Tibial nerve (tissue), 4 donors: ENCODE measurements at regions not wholly inside any gene's neighbourhood (a gene's known extent, or its start where the extent isn't known, plus 50 kb on each side); places are given as distances from the start of the nearest gene placed in this dataset.

Experiments
- DNase-seq, 2 donors: peaks; one replicate each; pipeline ENCODE4 v3.0.0-alpha.2; 2019; ENCODE audit warnings: low spot score in 2 of 2
- H3K27ac ChIP-seq, 4 donors: fragments of 200-600 bp; sonication (generic) in 3 of 4; one replicate each; pipeline ENCODE4 v1.5.1; 2017 to 2019; ENCODE audit warnings: mild to moderate bottlenecking in 1 of 4
- H3K27me3 ChIP-seq, 2 donors: fragments of 200-600 bp; sonication (generic) in 1 of 2; one replicate each; pipeline versions ENCODE4 v1.5.1 to v1.6.0; 2017 to 2019
- H3K36me3 ChIP-seq, 3 donors: fragments of 200-600 bp; sonication (generic); one replicate each; pipeline ENCODE4 v1.5.1; 2018 to 2019
- H3K4me1 ChIP-seq, 4 donors: fragments of 200-600 bp; sonication (generic) in 3 of 4; one replicate each; pipeline ENCODE4 v1.5.1; 2017 to 2019
- H3K4me3 ChIP-seq, 4 donors: fragments of 200-600 bp; sonication (generic) in 3 of 4; one replicate each; pipeline ENCODE4 v1.5.1; 2017 to 2019; ENCODE audit warnings: mild to moderate bottlenecking in 1 of 4, moderate library complexity in 1 of 4
- H3K9me3 ChIP-seq, 4 donors: fragments of 200-600 bp; sonication (generic) in 3 of 4; one replicate each; pipeline ENCODE4 v1.5.1; 2017 to 2019
- CTCF ChIP-seq, 5 experiments: fragments of 200-600 bp in 3 of 5; fragments of 450-650 bp in 2 of 5; sonication (generic) in 3 of 5; IDR thresholded peaks; one replicate each; pipeline ENCODE4 v1.5.1; 2016 to 2019; ENCODE audit warnings: antibody characterized with exemption in 5 of 5, mild to moderate bottlenecking in 3 of 5, moderate library complexity in 2 of 5
- EP300 ChIP-seq, 2 donors: sonication (generic); formaldehyde crosslinking; IDR thresholded peaks; one replicate each; pipeline ENCODE4 v1.6.1; 2017; ENCODE audit warnings: antibody characterized with exemption in 2 of 2, mild to moderate bottlenecking in 1 of 2
- POLR2A ChIP-seq, 2 donors: fragments of 450-650 bp; IDR thresholded peaks; one replicate each; pipeline ENCODE4 v1.6.1; 2017; ENCODE audit warnings: antibody characterized with exemption in 2 of 2, mild to moderate bottlenecking in 2 of 2, moderate library complexity in 2 of 2
- WGBS, 2 donors: methylation state at CpG; one replicate each; pipeline ENCODE4 v1.1.5; 2018; 5-methylcytosine and 5-hydroxymethylcytosine counted together

DNA sequence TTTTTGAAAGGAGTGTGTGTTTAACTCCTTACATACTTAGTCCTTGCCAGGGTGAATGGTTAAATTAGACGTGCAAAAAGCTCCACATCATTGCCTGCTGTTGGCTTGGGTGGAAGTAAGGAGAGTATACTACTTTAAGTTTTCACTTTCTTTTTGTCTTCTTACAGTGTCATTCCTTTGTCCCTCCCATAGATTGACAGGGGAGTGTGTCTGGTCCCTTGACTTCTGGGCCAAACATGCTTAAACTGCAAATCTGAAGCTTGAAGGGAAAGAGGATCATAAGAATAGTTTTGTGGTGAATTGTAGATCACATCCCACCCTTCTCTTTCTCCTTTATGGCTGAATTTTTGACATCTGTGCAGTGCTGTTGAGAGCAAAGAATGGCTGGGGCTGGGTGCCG lies 355.8 kb upstream of the C2CD4B start:
- no peaks in the 10 kb centered on the region for H3K27me3 ChIP-seq
- TF ChIP-seq POLR2A (IDR thresholded peaks at IDR 0.05) (no peak), CTCF (IDR thresholded peaks at IDR 0.05) (no peak), EP300 (IDR thresholded peaks at IDR 0.05) (no peak)
- 92 to 97% methylated on average over 2 of the region's 2 CpGs for WGBS, 2 donors
- no peaks in the 10 kb centered on the region for H3K4me1 ChIP-seq
- no peak overlapping the region for H3K4me3 ChIP-seq
- no peaks in the 10 kb centered on the region for H3K36me3 ChIP-seq
- no peaks in the 10 kb centered on the region for H3K9me3 ChIP-seq
- DNase-seq: no peak
- H3K27ac ChIP-seq: no peak overlapping the region

GRCh38 chr15:62521396-62521795 lies 356.3 kb upstream of the C2CD4B start:
- no peaks in the 10 kb centered on the region for H3K36me3 ChIP-seq
- H3K27ac ChIP-seq: no peak overlapping the region
- no peak for TF ChIP-seq POLR2A (IDR thresholded peaks at IDR 0.05)
- no peak for TF ChIP-seq CTCF (IDR thresholded peaks at IDR 0.05)
- TF ChIP-seq EP300 (IDR thresholded peaks at IDR 0.05): no peak
- H3K27me3 ChIP-seq: no peaks in the 10 kb centered on the region
- WGBS, 2 donors: 93 to 100% methylated on average over 2 of the region's 2 CpGs
- DNase-seq: no peak
- no peaks in the 10 kb centered on the region for H3K9me3 ChIP-seq
- H3K4me3 ChIP-seq: no peak overlapping the region
- no peaks in the 10 kb centered on the region for H3K4me1 ChIP-seq

DNA sequence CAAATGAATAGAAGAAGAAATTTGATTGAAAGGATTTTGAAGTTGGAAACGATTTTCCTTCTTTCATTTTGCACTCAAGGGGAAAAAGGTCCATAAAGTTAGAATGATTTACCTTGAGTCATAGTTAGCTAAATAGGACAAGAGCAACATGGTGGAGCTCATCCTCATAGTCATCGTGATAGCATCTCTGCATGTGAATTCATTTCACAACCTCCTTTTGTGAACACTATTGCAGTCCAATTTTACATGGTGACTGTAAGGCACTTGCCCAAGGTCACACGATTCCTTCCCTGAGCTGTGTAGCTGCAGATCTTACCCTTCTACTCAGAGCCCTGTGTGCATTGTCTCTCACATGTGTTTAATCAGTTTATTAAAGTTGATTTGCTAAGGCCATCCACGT lies 359.8 kb upstream of the C2CD4B start:
- Histone ChIP-seq H3K36me3 (no peaks in the 10 kb centered on the region), H3K9me3 (no peaks in the 10 kb centered on the region), H3K27me3 (no peaks in the 10 kb centered on the region), H3K4me1 (no peaks in the 10 kb centered on the region), H3K4me3 (no peak overlapping the region), H3K27ac (no peak overlapping the region)
- WGBS, 2 donors: 76 to 81% methylated on average over 4 of the region's 4 CpGs
- no peak for DNase-seq
- TF ChIP-seq POLR2A (IDR thresholded peaks at IDR 0.05) (no peak), EP300 (IDR thresholded peaks at IDR 0.05) (no peak), CTCF (IDR thresholded peaks at IDR 0.05) (no peak)

- H3K9me3 ChIP-seq: no peaks in the 10 kb centered on the region
- H3K27ac ChIP-seq: no peak overlapping the region
- H3K4me1 ChIP-seq: no peaks in the 10 kb centered on the region
- no peaks in the 10 kb centered on the region for H3K36me3 ChIP-seq
- H3K27me3 ChIP-seq: no peaks in the 10 kb centered on the region
- DNase-seq: no peak
- WGBS, 2 donors: 38 to 44% methylated on average over 2 of the region's 2 CpGs
- TF ChIP-seq EP300 (IDR thresholded peaks at IDR 0.05) (no peak), CTCF (IDR thresholded peaks at IDR 0.05) (no peak), POLR2A (IDR thresholded peaks at IDR 0.05) (no peak)
- H3K4me3 ChIP-seq: no peak overlapping the region
These were observed 362.3 kb upstream of the C2CD4B start for GRCh38 chr15:62527387-62527786.

DNA sequence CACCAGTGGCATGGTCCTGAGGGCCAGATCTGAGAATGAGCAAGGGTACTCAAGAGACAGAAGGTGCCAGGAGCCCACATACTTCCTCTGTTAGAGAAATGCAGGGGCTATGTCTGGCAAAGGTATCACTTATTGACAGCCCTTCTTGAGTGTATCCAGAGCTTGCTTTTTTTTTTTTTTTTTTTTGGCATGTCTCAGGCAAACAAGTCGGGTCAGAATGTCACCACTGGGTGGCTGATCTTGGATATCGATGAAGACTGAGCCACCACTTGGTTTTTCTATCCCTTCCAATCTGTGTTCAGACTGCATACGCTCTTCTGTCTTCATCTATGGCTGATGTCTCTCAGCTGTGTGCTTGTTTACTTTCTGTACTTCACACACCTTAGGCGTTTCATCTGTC lies 363.4 kb upstream of the C2CD4B start:
- TF ChIP-seq EP300 (IDR thresholded peaks at IDR 0.05): no peak
- TF ChIP-seq CTCF (IDR thresholded peaks at IDR 0.05): no peak
- TF ChIP-seq POLR2A (IDR thresholded peaks at IDR 0.05): no peak
- 82 to 85% methylated on average over 4 of the region's 4 CpGs for WGBS, 2 donors
- Histone ChIP-seq H3K36me3 (no peaks in the 10 kb centered on the region), H3K4me3 (no peak overlapping the region), H3K9me3 (no peaks in the 10 kb centered on the region), H3K4me1 (no peaks in the 10 kb centered on the region), H3K27ac (no peak overlapping the region), H3K27me3 (no peaks in the 10 kb centered on the region)
- DNase-seq: no peak
